Thyroid gland (tissue), 4 donors: ENCODE measurements at regions not wholly inside any gene's neighbourhood (a gene's known extent, or its start where the extent isn't known, plus 50 kb on each side); places are given as distances from the start of the nearest gene placed in this dataset.

ENCODE experiments used
- DNase-seq, 2 donors: peaks; one replicate each; pipeline ENCODE4 v3.0.0-alpha.2; 2019
- H3K27ac ChIP-seq, 3 donors: fragments of 200-600 bp; sonication (generic); 1 replicate in 2 of 3; 2 replicates in 1 of 3; pipeline ENCODE4 v1.5.1; 2016 to 2019; ENCODE audit warnings: mild to moderate bottlenecking in 1 of 3, moderate library complexity in 1 of 3
- H3K27me3 ChIP-seq: fragments of 200-600 bp; sonication (generic); one replicate; pipeline ENCODE4 v1.5.1; 2019
- H3K36me3 ChIP-seq, 2 donors: fragments of 200-600 bp; sonication (generic); one replicate each; pipeline ENCODE4 v1.5.1; 2016 to 2019
- H3K4me1 ChIP-seq, 2 donors: fragments of 200-600 bp; sonication (generic); one replicate each; pipeline ENCODE4 v1.5.1; 2017 to 2019
- H3K4me3 ChIP-seq, 3 donors: fragments of 200-600 bp; sonication (generic); replicated peaks in 1 of 3; 1 replicate in 2 of 3; 2 replicates in 1 of 3; pipeline ENCODE4 v1.5.1; 2016; ENCODE audit warnings: mild to moderate bottlenecking in 1 of 3
- H3K9me3 ChIP-seq: fragments of 200-600 bp; sonication (generic); one replicate; pipeline ENCODE4 v1.5.1; 2017
- CTCF ChIP-seq, 6 experiments: fragments of 200-600 bp in 3 of 6; fragments of 450-650 bp in 3 of 6; sonication (generic) in 3 of 6; IDR thresholded peaks; one replicate each; pipeline ENCODE4 v1.5.1; 2016 to 2019; ENCODE audit warnings: antibody characterized with exemption in 6 of 6, mild to moderate bottlenecking in 2 of 6, inconsistent platforms in 1 of 6, moderate library complexity in 1 of 6
- POLR2A ChIP-seq, 2 donors: fragments of 450-650 bp; IDR thresholded peaks; one replicate each; pipeline ENCODE4 v1.6.1; 2017; ENCODE audit warnings: antibody characterized with exemption in 2 of 2, mild to moderate bottlenecking in 2 of 2, moderate library complexity in 1 of 2
- WGBS, 2 donors: methylation state at CpG; one replicate each; pipeline ENCODE4 v1.1.5; 2017; 5-methylcytosine and 5-hydroxymethylcytosine counted together
- intact Hi-C: fragments of 100-400 bp; cut with DNase I; formaldehyde crosslinking; loops from one replicate; pipeline ENCODE4 v1.15.1; 2023

- intact Hi-C loops, result no loop called here
- Histone ChIP-seq H3K4me3 (no peak overlapping the region), H3K4me1 (no peaks in the 10 kb centered on the region), H3K36me3 (no peaks in the 10 kb centered on the region), H3K27me3 (no peaks in the 10 kb centered on the region), H3K9me3 (no peaks in the 10 kb centered on the region), H3K27ac (no peak overlapping the region)
- DNase-seq, result no peak
- no peak for TF ChIP-seq CTCF (IDR thresholded peaks at IDR 0.05)
- no peak for TF ChIP-seq POLR2A (IDR thresholded peaks at IDR 0.05)
These were observed 82.4 kb upstream of the ZIC3 start for GRCh38 chrX:137483554-137483953.

GRCh38 chrX:137482136-137482535, 83.8 kb upstream of the ZIC3 start:
- Histone ChIP-seq H3K27me3 (no peaks in the 10 kb centered on the region), H3K36me3 (no peaks in the 10 kb centered on the region), H3K4me1 (no peaks in the 10 kb centered on the region), H3K27ac (no peak overlapping the region), H3K4me3 (no peak overlapping the region), H3K9me3 (no peaks in the 10 kb centered on the region)
- intact Hi-C loops, result no loop called here
- no peak for DNase-seq
- 62 to 67% methylated on average over 2 of the region's 2 CpGs for WGBS, 2 donors
- no peak for TF ChIP-seq POLR2A (IDR thresholded peaks at IDR 0.05)
- TF ChIP-seq CTCF (IDR thresholded peaks at IDR 0.05), result no peak

- intact Hi-C loops, result no loop called here
- H3K36me3 ChIP-seq, result no peaks in the 10 kb centered on the region
- H3K27ac ChIP-seq, result no peak overlapping the region
- DNase-seq, result no peak
- H3K9me3 ChIP-seq, result no peaks in the 10 kb centered on the region
- 3 to 6% methylated on average over 2 of the region's 2 CpGs for WGBS, 2 donors
- no peak for TF ChIP-seq POLR2A (IDR thresholded peaks at IDR 0.05)
- TF ChIP-seq CTCF (IDR thresholded peaks at IDR 0.05), result no peak
- no peaks in the 10 kb centered on the region for H3K4me1 ChIP-seq
- H3K27me3 ChIP-seq, result no peaks in the 10 kb centered on the region
- H3K4me3 ChIP-seq, result no peak overlapping the region
These were observed 86.5 kb upstream of the ZIC3 start for GRCh38 chrX:137479386-137479785.

- no peak overlapping the region for H3K27ac ChIP-seq
- no peak overlapping the region for H3K4me3 ChIP-seq
- no peaks in the 10 kb centered on the region for H3K4me1 ChIP-seq
- intact Hi-C loops, result no loop called here
- DNase-seq, result no peak
- H3K27me3 ChIP-seq, result no peaks in the 10 kb centered on the region
- 94 to 100% methylated on average over 13 to 24 of the region's 24 CpGs for WGBS, 2 donors
- H3K36me3 ChIP-seq, result no peaks in the 10 kb centered on the region
- no peak for TF ChIP-seq POLR2A (IDR thresholded peaks at IDR 0.05)
- TF ChIP-seq CTCF (IDR thresholded peaks at IDR 0.05), result no peak
- no peaks in the 10 kb centered on the region for H3K9me3 ChIP-seq
These were observed 124.2 kb upstream of the ZIC3 start for GRCh38 chrX:137441711-137442110.

- no peaks in the 10 kb centered on the region for H3K9me3 ChIP-seq
- no peaks in the 10 kb centered on the region for H3K36me3 ChIP-seq
- DNase-seq, result no peak
- H3K4me3 ChIP-seq, result no peak overlapping the region
- H3K27me3 ChIP-seq, result peaks cover 11% of the 10 kb centered on the region
- TF ChIP-seq CTCF (IDR thresholded peaks at IDR 0.05), result no peak
- TF ChIP-seq POLR2A (IDR thresholded peaks at IDR 0.05), result no peak
- 7 to 17% methylated on average over 1 of the region's 1 CpG for WGBS, 2 donors
- H3K27ac ChIP-seq, result no peak overlapping the region
- peaks cover 2 to 5% of the 10 kb centered on the region in 2 donors for H3K4me1 ChIP-seq
- intact Hi-C loops, result no loop called here
These were observed 133.3 kb upstream of the ZIC3 start for GRCh38 chrX:137432609-137433008.
